ENCODE measurements at regions not wholly inside any gene's neighbourhood (a gene's known extent, or its start where the extent isn't known, plus 50 kb on each side); places are given as distances from the start of the nearest gene placed in this dataset.

DNA sequence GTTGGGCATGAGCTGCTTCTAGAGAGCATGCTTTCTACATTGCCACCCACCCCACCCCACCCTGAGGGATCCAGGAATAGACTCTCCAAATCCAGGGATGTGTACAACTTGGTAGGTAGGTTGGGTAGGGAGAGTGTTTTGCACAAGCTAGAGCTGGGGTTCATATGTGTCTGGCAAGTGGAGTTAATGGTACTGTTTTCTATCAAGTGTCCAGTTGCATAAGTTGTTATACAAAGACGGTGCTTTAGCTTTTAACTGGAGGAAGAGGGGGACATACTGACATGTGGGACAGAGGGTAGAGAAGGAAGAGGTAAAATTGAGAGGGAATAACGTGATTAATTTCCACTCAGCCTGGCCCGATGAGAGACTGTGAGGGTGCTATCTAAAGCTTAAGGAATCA, 51.0 kb upstream of the TNC start:
- DNase-seq, result no peak

DNA sequence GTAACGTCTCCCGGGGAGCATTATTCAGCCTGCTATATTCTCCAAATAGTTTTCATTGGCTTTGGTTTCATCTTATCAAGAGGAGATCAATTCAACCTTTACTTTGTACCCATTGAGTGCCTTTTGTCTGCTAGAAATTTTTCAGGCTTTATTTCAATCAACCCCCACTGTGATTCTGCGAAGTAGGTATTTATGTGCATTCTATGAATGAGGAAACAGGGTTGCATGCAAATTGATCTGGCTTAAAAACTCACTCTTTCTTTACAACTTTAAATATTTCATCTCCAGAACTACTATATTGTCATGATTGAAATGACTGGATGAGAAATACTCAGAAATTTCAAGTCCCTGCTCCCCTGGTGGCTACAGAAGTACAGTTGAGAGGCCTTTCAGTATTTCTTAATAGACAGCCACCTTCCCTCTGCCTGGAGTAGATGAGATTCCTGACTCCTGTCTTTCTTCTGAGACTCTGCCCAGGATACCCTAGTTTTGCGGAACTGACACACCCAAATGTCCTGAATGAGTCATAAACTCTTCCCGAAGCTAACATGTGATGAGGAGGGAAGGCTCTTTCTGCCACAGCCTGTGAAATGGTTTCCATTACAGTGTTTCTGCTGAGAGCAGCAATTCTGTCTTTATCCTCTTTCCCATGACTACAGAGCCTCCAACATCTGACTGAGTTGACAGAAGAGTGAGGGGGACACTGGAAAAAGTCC, 52.6 kb upstream of the TNC start:
- DNase-seq, result no peak

GRCh38 chr9:115171921-115172388, 54.0 kb upstream of the TNC start:
- DNase-seq, result no peak

GRCh38 chr9:115182264-115182663, 64.3 kb upstream of the TNC start:
- no peak for DNase-seq

DNA sequence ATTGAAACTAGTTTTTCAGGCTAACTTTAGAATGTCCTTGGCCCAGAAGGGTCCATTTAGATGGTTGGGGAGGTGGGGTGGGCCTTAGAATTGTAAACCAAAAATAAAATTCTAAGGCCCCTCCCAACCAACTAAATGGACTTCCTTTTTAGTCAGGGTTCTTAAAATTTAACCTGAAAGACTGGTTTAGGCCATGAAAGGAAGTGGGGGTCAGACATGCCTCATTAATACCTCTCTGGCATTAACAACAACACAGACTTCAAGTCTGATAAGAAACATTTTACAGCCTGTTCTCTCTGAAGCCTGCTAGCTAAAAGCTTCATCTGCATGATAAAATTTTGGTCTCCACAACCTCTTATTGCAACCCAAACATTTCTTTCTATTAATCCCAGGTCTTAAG, 65.5 kb upstream of the TNC start:
- no peak for DNase-seq

- no peak for DNase-seq
Measured at GRCh38 chr9:115189686-115190085, 71.7 kb upstream of the TNC start.

GRCh38 chr9:115191667-115192066, 73.7 kb upstream of the TNC start:
- DNase-seq, result no peak

DNA sequence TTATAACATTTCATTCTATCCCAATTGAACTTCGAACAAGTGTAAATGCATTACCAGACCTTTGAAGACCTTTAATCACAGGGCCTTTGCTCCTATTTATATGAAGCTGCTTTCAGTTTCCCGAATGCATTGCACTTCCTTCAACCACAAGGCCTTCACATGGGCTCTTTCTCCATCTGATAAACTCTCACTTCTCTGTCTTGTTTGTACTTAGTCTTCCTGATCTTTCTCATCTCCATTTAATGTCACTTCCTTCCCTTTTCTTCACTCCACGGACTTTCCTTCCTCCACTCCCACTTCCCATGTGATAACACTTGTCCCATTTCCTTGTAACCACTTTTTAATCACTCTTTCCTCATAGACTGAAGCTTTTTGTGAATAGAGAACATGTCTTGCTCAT, 74.3 kb upstream of the TNC start:
- DNase-seq, result no peak

GRCh38 chr9:115192835-115193525, 75.0 kb upstream of the TNC start:
- DNase-seq, result no peak

GRCh38 chr9:115193777-115194176, 75.8 kb upstream of the TNC start:
- DNase-seq, result no peak

GRCh38 chr9:115194216-115194615, 76.3 kb upstream of the TNC start:
- DNase-seq, result no peak

GRCh38 chr9:115195912-115196311, 78.0 kb upstream of the TNC start:
- DNase-seq, result no peak

DNA sequence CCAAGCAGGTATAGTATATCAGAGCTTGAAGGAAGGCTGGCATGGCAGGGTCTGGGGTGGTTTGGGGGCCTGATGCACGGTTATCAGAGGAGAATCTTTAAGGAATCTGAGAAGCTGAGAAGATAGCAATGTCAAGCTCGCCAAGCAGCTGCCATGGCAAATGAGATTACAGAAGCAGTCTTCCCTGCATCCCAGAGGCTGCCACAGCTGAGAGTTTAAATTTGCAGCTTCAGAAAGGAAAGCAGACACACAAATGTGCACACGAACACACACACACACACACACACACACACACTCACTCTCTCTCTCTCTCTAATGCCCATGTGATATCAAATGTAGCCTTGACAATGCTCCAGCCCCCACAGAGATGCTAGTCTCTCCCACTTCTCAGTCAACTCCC, 79.0 kb upstream of the TNC start:
- no peak for DNase-seq

GRCh38 chr9:115198001-115198400, 80.0 kb upstream of the TNC start:
- DNase-seq, result no peak

GRCh38 chr9:115200711-115201505, 83.0 kb upstream of the TNC start:
- no peak for DNase-seq

DNA sequence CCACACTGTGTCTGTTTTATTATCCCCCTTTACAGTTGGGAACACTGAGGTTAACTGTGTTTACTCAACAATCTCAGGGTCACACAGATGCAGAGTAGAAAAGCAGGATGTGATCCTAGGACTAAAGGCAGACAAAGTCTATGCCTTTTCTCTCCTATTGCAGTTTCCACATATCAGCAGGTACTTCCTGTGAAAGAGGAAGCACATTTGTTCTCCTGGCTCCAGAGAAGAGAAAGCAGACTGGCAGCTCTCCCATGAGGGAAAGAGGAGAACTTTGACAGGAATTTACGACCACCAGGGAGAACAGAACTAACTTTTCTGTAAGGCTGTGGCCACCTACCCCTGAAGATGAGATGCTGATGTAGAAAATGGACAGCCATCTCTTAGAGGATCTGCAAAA, 84.2 kb upstream of the TNC start:
- no peak for DNase-seq

DNA sequence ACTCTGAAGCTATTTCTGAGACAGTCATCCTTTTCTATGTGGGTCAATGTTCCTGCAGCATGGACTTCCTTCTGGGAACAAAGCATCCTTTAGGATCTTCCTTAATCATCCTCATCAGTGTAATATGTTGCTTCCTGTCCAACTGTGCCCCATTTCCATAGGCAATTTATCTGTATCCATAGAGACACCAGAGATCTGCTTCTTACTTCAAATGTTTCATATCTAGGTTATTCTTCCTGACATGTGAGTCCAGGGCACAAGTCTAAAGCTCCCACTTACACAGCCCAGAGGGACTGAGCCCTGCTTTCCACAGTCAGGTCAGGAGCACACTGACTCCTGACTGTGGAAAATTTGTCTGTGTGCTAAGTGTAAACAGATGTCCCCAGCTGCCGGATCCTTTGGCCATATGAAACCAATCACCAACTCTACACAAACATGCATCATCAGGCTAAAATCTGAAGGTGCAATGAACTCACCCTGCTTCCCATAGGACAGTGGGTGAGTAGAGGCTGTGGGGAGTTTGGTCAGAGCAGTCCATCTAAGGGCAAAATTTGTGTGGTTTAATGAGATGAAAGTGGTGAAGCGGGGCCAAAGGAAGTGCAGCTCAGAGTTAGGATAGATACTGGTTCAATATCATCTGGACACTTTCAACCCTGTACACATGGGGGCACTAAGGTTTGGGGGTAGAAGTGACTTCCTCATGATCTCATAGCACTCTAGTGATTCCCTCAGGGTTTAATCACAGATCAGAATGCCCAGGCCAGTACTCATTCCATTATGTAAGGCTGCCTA, 85.2 kb upstream of the TNC start:
- DNase-seq, result no peak

- DNase-seq, result no peak
Measured at GRCh38 chr9:115204904-115205453, 87.0 kb upstream of the TNC start.

GRCh38 chr9:115207003-115207836, 89.3 kb upstream of the TNC start:
- no peak for DNase-seq

GRCh38 chr9:115208501-115208900, 90.5 kb upstream of the TNC start:
- no peak for DNase-seq

DNA sequence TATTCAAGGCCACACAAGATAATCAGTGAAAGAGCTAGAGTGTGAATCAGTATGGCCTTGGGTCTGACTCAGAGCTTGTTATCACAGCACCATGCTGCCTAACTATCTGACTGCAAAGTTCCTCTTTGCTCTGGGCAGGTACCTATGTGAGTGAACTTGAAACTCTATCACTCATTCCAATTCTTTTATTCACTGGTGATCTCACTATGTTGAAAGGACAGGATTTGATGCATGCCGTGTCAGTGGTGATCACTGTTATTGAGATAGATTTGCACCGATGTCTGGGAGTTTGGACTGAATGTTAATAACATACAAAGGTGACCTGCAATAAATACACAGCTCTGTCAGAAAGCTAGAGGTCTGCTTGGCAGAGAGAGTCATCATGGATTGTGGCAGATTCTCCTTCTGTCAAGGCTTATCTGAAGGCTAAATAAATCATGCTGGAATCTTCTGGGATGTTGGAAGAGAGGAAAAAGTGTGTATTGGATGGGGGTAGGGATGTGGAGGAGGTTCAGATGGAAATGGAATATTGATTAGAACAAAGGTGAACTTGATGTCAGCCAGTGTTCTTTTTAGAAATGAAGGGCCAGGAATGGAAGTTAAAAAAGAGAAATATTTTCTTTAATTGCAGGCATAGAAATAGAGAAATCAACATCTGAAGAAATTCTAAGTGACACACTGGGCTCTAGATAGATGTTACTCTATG, 91.8 kb upstream of the TNC start:
- DNase-seq, result no peak

All from NCI-H748 treated with DMSO at 0.1 percent for 48 hours (cell line).